ENCODE measurements at regions not wholly inside any gene's neighbourhood (a gene's known extent, or its start where the extent isn't known, plus 50 kb on each side); places are given as distances from the start of the nearest gene placed in this dataset.

DNA sequence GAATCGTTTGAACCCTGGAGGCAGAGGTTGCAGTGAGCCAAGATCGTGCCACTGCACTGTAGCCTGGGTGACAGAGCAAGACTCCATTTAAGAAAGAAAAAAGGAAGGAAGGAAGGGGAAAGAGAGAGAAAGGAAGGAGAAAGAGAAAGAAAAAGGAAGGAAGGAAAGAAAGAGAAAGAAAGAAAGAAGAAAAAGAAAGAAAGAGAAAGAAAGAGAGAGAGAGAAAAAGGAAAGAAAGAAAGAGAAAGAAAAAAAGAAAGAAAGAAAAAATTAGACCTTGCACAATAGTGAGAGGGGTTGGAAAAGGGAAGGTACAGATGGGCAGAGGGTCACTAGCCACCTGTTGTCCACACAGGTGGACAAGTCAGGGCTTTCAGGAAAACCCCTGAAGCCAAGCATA, 57.6 kb upstream of the RTL6 start:
- DNase-seq (ENCODE audit: low read depth in 2 of 2) = no peak

DNA sequence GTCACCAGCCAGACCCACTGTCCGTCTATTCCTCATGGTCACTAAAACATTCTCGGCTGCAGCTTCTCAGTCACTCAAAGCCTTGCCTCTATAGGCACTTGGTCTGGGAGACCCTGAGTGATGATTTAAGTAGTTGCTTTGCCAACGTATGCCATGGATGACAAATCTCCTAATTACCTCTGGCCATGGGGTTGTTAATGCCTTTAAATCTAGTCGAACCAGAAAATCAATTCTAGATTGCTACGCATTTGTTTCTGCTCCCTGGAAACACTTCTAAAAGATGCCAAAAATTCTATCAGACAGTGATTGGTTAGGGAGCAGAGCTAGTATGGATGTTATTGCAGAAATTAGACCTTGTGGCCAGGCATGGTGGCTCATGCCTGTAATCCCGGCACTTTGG, 57.0 kb upstream of the RTL6 start:
- no peak for DNase-seq (ENCODE audit: low read depth in 2 of 2)

- no peak for DNase-seq (ENCODE audit: low read depth in 2 of 2)
Observed at GRCh38 chr22:44554411-44554810, 56.4 kb upstream of the RTL6 start.

DNA sequence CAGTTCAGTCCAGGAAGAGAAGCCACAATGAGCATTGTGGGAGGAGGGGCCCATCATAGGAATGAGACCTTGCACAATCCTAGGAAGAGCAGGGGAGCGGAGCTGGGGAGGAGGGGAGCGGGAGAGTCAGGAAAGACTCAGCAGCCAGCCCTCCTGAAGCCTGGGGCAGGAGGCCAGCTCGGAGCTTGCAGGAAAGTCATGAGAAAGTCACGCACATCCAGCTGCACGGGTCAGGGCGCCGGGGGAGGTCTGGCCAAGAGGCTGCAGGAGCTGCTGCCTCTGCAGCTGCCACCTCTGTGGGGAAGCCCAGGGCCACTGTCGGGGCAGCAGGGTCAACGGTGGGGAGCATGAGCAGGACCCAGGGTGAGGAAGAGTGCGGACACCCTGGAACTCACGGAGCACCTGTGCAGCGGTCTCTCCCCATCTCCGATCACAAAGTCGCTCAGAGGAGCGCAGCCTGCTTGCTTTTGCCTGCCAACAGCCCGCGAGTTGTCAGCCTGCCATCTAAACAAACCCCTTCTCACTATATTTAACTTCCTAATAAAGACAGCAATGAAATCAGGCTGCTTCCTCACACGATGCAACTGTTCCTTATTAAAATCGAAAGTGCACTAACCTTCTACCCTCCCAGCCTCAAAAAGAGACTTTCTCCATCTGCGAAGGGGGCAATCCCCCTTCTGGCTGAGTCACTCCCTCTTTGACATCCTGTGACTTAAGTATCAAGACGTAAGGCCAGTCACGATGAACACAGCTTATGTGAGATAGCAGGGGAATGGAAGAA, 52.9 kb upstream of the RTL6 start:
- no peak for DNase-seq (ENCODE audit: low read depth in 2 of 2)

GRCh38 chr22:44549701-44550100, 51.7 kb upstream of the RTL6 start:
- DNase-seq (ENCODE audit: low read depth in 2 of 2) = no peak

DNA sequence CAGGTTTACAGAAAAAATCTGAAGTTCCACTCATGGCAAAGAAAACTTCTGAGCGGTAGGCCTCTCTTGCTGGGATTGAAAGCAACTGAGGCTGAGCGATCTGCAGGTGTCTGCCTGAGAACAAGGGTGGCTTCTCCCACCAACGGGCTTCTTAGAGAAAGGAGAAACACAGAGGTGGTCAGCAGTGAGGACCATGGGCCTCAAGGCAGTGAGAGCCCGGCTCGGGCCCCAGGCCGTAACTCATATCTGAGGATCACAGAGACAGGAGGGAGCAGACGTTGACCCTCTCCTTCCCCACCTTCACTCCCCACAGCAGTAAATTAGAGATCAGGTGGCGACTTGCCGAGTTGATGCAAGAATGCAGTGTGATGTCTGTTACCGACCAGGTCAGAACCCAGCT, 50.9 kb upstream of the RTL6 start:
- DNase-seq (ENCODE audit: low read depth in 2 of 2) = no peak

All from stimulated activated CD4-positive, alpha-beta T cell treated with anti-CD3 and anti-CD28 coated beads, Interleukin-12 subunit alpha, Interleukin-12 subunit beta, amount 100 ng/mL, for 24 hours (primary cell).